ENCODE measurements at regions not wholly inside any gene's neighbourhood (a gene's known extent, or its start where the extent isn't known, plus 50 kb on each side); places are given as distances from the start of the nearest gene placed in this dataset.

GRCh38 chr5:8048920-8049319, 180.0 kb downstream of the MTRR start:
- DNase-seq (ENCODE audit: low read depth in 3 of 3, low spot score in 1 of 3), result no peak

GRCh38 chr5:8050616-8051175, 181.7 kb downstream of the MTRR start:
- DNase-seq (ENCODE audit: low read depth in 3 of 3, low spot score in 1 of 3), result no peak

GRCh38 chr5:8053270-8053669, 184.3 kb downstream of the MTRR start:
- DNase-seq (ENCODE audit: low read depth in 3 of 3, low spot score in 1 of 3), result no peak

- DNase-seq (ENCODE audit: low read depth in 3 of 3, low spot score in 1 of 3), result no peak
Observed at GRCh38 chr5:8057769-8058168, 188.8 kb downstream of the MTRR start.

GRCh38 chr5:8058616-8059190, 189.8 kb downstream of the MTRR start:
- no peak for DNase-seq (ENCODE audit: low read depth in 3 of 3, low spot score in 1 of 3)

GRCh38 chr5:8059337-8059736, 190.4 kb downstream of the MTRR start:
- DNase-seq (ENCODE audit: low read depth in 3 of 3, low spot score in 1 of 3), result no peak

- DNase-seq (ENCODE audit: low read depth in 3 of 3, low spot score in 1 of 3), result no peak
Observed at GRCh38 chr5:8060235-8060952, 191.4 kb downstream of the MTRR start.

GRCh38 chr5:8060953-8061429, 192.0 kb downstream of the MTRR start:
- no peak for DNase-seq (ENCODE audit: low read depth in 3 of 3, low spot score in 1 of 3)

GRCh38 chr5:8062521-8062920, 193.6 kb downstream of the MTRR start:
- no peak for DNase-seq (ENCODE audit: low read depth in 3 of 3, low spot score in 1 of 3)

GRCh38 chr5:8068078-8068477, 199.1 kb downstream of the MTRR start:
- DNase-seq (ENCODE audit: low read depth in 3 of 3, low spot score in 1 of 3), result no peak

- DNase-seq (ENCODE audit: low read depth in 3 of 3, low spot score in 1 of 3), result no peak
Observed at GRCh38 chr5:8070138-8070537, 201.2 kb downstream of the MTRR start.

- DNase-seq (ENCODE audit: low read depth in 3 of 3, low spot score in 1 of 3), result no peak
Observed at GRCh38 chr5:8079056-8079455, 210.1 kb downstream of the MTRR start.

GRCh38 chr5:8081179-8081578, 212.2 kb downstream of the MTRR start:
- DNase-seq (ENCODE audit: low read depth in 3 of 3, low spot score in 1 of 3), result no peak

GRCh38 chr5:8093669-8094068, 224.7 kb downstream of the MTRR start:
- no peak for DNase-seq (ENCODE audit: low read depth in 3 of 3, low spot score in 1 of 3)

- DNase-seq (ENCODE audit: low read depth in 3 of 3, low spot score in 1 of 3), result no peak
Observed at GRCh38 chr5:8094304-8094703, 225.4 kb downstream of the MTRR start.

- DNase-seq (ENCODE audit: low read depth in 3 of 3, low spot score in 1 of 3), result no peak
Observed at GRCh38 chr5:8097146-8097545, 228.2 kb downstream of the MTRR start.

- no peak for DNase-seq (ENCODE audit: low read depth in 3 of 3, low spot score in 1 of 3)
Observed at GRCh38 chr5:8098081-8098480, 229.1 kb downstream of the MTRR start.

- DNase-seq (ENCODE audit: low read depth in 3 of 3, low spot score in 1 of 3), result no peak
Observed at GRCh38 chr5:8102714-8103113, 233.8 kb downstream of the MTRR start.

- DNase-seq (ENCODE audit: low read depth in 3 of 3, low spot score in 1 of 3), result no peak
Observed at GRCh38 chr5:8114597-8115266, 245.8 kb downstream of the MTRR start.

GRCh38 chr5:8123559-8123958, 254.6 kb downstream of the MTRR start:
- no peak for DNase-seq (ENCODE audit: low read depth in 3 of 3, low spot score in 1 of 3)

- no peak for DNase-seq (ENCODE audit: low read depth in 3 of 3, low spot score in 1 of 3)
Observed at GRCh38 chr5:8134609-8135008, 265.7 kb downstream of the MTRR start.

GRCh38 chr5:8135742-8136141, 266.8 kb downstream of the MTRR start:
- no peak for DNase-seq (ENCODE audit: low read depth in 3 of 3, low spot score in 1 of 3)
